ENCODE measurements at regions not wholly inside any gene's neighbourhood (a gene's known extent, or its start where the extent isn't known, plus 50 kb on each side); places are given as distances from the start of the nearest gene placed in this dataset.

DNA sequence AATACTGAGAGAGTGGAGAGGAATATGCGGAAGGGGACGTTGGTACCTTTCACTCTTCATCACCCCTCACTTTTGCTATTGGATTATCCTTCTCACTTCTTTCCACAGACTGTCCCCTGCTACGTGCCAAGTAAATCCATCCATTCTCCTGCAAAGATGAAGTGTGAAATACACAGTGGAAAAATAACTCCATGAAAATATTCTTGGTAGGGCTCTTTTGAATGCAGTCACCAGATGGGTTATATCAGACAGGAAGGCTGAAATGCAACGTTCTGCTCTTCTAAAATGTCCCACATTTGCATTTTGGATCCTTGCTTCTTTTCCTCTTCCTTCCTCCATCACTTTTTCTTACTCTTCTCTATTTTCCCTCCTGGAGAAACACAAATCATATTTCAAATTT, 510.3 kb upstream of the CLINT1 start:
- TF ChIP-seq, protein P1, sequence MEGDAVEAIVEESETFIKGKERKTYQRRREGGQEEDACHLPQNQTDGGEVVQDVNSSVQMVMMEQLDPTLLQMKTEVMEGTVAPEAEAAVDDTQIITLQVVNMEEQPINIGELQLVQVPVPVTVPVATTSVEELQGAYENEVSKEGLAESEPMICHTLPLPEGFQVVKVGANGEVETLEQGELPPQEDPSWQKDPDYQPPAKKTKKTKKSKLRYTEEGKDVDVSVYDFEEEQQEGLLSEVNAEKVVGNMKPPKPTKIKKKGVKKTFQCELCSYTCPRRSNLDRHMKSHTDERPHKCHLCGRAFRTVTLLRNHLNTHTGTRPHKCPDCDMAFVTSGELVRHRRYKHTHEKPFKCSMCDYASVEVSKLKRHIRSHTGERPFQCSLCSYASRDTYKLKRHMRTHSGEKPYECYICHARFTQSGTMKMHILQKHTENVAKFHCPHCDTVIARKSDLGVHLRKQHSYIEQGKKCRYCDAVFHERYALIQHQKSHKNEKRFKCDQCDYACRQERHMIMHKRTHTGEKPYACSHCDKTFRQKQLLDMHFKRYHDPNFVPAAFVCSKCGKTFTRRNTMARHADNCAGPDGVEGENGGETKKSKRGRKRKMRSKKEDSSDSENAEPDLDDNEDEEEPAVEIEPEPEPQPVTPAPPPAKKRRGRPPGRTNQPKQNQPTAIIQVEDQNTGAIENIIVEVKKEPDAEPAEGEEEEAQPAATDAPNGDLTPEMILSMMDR (IDR thresholded peaks at IDR 0.05 in 4 of 5, conservative IDR thresholded peaks at IDR 0.05 in 1 of 5) = no peak
- TF ChIP-seq POLR2A (IDR thresholded peaks at IDR 0.05) = no peak

All from gastrocnemius medialis (tissue), 4 donors.